ENCODE measurements at regions not wholly inside any gene's neighbourhood (a gene's known extent, or its start where the extent isn't known, plus 50 kb on each side); places are given as distances from the start of the nearest gene placed in this dataset.

GRCh38 chr7:36029853-36030515 lies 123.1 kb upstream of the EEPD1 start:
- no peaks in the 10 kb centered on the region for H3K4me1 ChIP-seq
- no peak overlapping the region for H3K4me3 ChIP-seq (ENCODE audit: low read depth, low read length)
- H3K4me1 Mint-ChIP-seq (ENCODE audit: low read depth, unreplicated experiment) = no peaks in the 10 kb centered on the region
- H3K4me3 Mint-ChIP-seq (ENCODE audit: unreplicated experiment) = no peak overlapping the region
- no TSS peak for BruUV-seq (replicated peaks)
- no peak overlapping the region for H3K27ac Mint-ChIP-seq (ENCODE audit: unreplicated experiment)
- DNase-seq = no peak
- no peaks in the 10 kb centered on the region for H3K36me3 ChIP-seq (ENCODE audit: control insufficient read depth, insufficient read depth, low read length)
- POLR2A ChIA-PET = no interaction called here
- H3K9me3 Mint-ChIP-seq (ENCODE audit: unreplicated experiment) = no peaks in the 10 kb centered on the region
- H3K9me3 ChIP-seq = no peaks in the 10 kb centered on the region
- no peaks in the 10 kb centered on the region for H3K36me3 Mint-ChIP-seq (ENCODE audit: insufficient read depth, unreplicated experiment)
- H3K27me3 Mint-ChIP-seq (ENCODE audit: insufficient read depth, unreplicated experiment) = peaks cover 25% of the 10 kb centered on the region
- TF ChIP-seq CTCF (IDR thresholded peaks at IDR 0.05; ENCODE audit: insufficient read depth in 1 of 2, low read depth in 1 of 2, low read length in 1 of 2, severe bottlenecking in 1 of 2, unreplicated experiment in 1 of 2) = no peak
- peaks cover 1% of the 10 kb centered on the region; the same call in 1 of the 2 replicates for H3K27me3 ChIP-seq (replicated peaks; ENCODE audit: control insufficient read depth, insufficient read depth, low read length)
- CTCF ChIA-PET = no interaction called here
- intact Hi-C loops (cut with micrococcal nuclease; ENCODE audit: unreplicated experiment) = no loop called here

DNA sequence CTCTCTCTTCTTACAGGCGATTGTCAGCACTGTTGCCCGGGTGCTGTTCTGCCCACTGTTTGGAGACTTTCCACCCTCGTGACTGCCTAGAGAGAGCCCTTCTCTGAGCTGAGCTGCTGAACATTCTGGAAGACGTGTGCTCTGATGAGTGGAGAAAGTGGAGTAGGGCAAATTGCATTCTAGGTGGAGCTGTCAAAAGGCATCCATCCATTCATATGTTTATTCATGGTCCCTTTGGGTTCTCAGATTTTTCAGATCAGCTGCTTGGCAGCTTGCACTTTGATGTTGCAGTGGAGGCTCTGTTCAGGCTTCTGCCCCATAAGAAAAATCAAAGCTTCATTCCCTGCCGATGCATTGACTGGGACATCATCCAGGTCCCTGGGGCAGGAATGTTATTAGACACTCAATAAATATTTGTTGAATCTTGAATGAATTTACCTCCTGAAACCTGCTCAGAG lies 120.7 kb upstream of the EEPD1 start:
- H3K36me3 Mint-ChIP-seq (ENCODE audit: insufficient read depth, unreplicated experiment) = no peaks in the 10 kb centered on the region
- BruUV-seq (replicated peaks) = no TSS peak

DNA sequence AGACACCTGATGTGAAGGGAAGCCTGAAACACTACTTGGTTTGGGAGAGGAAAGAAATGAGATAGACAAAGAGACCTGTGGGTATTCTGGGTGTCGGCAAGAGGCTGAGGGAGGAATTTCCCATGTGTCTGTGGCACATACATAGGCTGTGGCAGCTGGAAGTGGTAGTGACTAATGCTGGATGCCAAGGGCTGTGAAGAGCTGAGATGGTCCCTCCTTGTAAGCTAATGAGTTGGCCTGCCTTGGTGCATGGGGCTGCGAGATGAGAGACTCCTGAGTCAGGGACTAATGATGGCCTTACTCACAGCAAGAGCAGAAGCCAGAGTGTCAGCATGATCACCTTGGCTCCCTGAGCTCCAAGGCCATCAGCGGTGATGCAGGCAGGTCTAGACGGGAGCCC lies 119.0 kb upstream of the EEPD1 start:
- ChIA-PET POLR2A (no interaction called here), CTCF (no interaction called here)
- Mint-ChIP-seq H3K9me3 (ENCODE audit: unreplicated experiment) (no peaks in the 10 kb centered on the region), H3K4me1 (ENCODE audit: low read depth, unreplicated experiment) (no peaks in the 10 kb centered on the region), H3K4me3 (ENCODE audit: unreplicated experiment) (no peak overlapping the region), H3K27me3 (ENCODE audit: insufficient read depth, unreplicated experiment) (peaks cover 20% of the 10 kb centered on the region), H3K36me3 (ENCODE audit: insufficient read depth, unreplicated experiment) (no peaks in the 10 kb centered on the region), H3K27ac (ENCODE audit: unreplicated experiment) (no peak overlapping the region)
- Histone ChIP-seq H3K4me1 (no peaks in the 10 kb centered on the region), H3K4me3 (ENCODE audit: low read depth, low read length) (no peak overlapping the region), H3K27me3 (replicated peaks; ENCODE audit: control insufficient read depth, insufficient read depth, low read length) (peaks cover 1% of the 10 kb centered on the region; the same call in 1 of the 2 replicates), H3K36me3 (ENCODE audit: control insufficient read depth, insufficient read depth, low read length) (no peaks in the 10 kb centered on the region), H3K9me3 (no peaks in the 10 kb centered on the region)
- intact Hi-C loops (cut with micrococcal nuclease; ENCODE audit: unreplicated experiment) = no loop called here
- no peak for TF ChIP-seq CTCF (IDR thresholded peaks at IDR 0.05; ENCODE audit: insufficient read depth in 1 of 2, low read depth in 1 of 2, low read length in 1 of 2, severe bottlenecking in 1 of 2, unreplicated experiment in 1 of 2)
- no TSS peak for BruUV-seq (replicated peaks)
- DNase-seq = no peak

More for the DNA sequence above, 120.7 kb upstream of the EEPD1 start:
- ChIA-PET CTCF (no interaction called here), POLR2A (no interaction called here)
- no peaks in the 10 kb centered on the region for H3K9me3 ChIP-seq
- no peak overlapping the region for H3K4me3 Mint-ChIP-seq (ENCODE audit: unreplicated experiment)
- no peak for TF ChIP-seq CTCF (IDR thresholded peaks at IDR 0.05; ENCODE audit: insufficient read depth in 1 of 2, low read depth in 1 of 2, low read length in 1 of 2, severe bottlenecking in 1 of 2, unreplicated experiment in 1 of 2)
- no peaks in the 10 kb centered on the region for H3K4me1 Mint-ChIP-seq (ENCODE audit: low read depth, unreplicated experiment)
- no peak for DNase-seq
- H3K9me3 Mint-ChIP-seq (ENCODE audit: unreplicated experiment) = no peaks in the 10 kb centered on the region
- H3K4me3 ChIP-seq (ENCODE audit: low read depth, low read length) = no peak overlapping the region
- peaks cover 25% of the 10 kb centered on the region for H3K27me3 Mint-ChIP-seq (ENCODE audit: insufficient read depth, unreplicated experiment)
- no peaks in the 10 kb centered on the region for H3K4me1 ChIP-seq
- no peaks in the 10 kb centered on the region for H3K36me3 ChIP-seq (ENCODE audit: control insufficient read depth, insufficient read depth, low read length)
- H3K27ac Mint-ChIP-seq (ENCODE audit: unreplicated experiment) = no peak overlapping the region
- peaks cover 1% of the 10 kb centered on the region; the same call in 1 of the 2 replicates for H3K27me3 ChIP-seq (replicated peaks; ENCODE audit: control insufficient read depth, insufficient read depth, low read length)
- intact Hi-C loops (cut with micrococcal nuclease; ENCODE audit: unreplicated experiment) = no loop called here
